PC-3 (cell line): ENCODE measurements at regions not wholly inside any gene's neighbourhood (a gene's known extent, or its start where the extent isn't known, plus 50 kb on each side); places are given as distances from the start of the nearest gene placed in this dataset.

Experiments
- EZH2 ChIP-seq: fragments of 300-600 bp; sonication (generic); IDR thresholded peaks from one replicate; pipeline ENCODE4 v1.6.1; 2017; ENCODE audit warnings: antibody characterized with exemption, mild to moderate bottlenecking, low read length; ENCODE audit not compliant: unreplicated experiment
- TF ChIP-seq, protein P1 (sequence below): fragments of 300-600 bp; sonication (generic); conservative IDR thresholded peaks from 2 replicates; pipeline ENCODE4 v1.5.1; 2017; ENCODE audit warnings: antibody characterized with exemption, low read depth, mild to moderate bottlenecking, low read length

DNA sequence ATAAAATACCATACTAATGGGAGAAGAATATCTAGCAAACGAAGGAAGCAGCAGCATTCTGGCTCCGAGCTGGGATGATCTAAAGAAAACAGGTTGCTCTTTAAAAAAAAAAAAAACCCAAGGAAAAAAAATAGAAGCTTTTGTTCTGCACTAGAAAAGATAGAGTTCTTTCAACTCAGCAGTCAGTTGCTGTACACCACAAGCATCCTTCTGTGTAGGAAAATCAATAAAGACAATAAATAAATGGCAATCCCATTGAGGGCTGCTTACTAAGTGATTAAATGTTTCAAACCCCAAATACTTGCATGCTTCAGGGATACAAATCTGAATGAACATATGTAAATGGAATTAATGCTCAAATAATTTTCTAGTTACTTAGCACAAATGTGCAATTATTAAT lies 207.1 kb downstream of the TEX36 start:
- TF ChIP-seq, protein P1, sequence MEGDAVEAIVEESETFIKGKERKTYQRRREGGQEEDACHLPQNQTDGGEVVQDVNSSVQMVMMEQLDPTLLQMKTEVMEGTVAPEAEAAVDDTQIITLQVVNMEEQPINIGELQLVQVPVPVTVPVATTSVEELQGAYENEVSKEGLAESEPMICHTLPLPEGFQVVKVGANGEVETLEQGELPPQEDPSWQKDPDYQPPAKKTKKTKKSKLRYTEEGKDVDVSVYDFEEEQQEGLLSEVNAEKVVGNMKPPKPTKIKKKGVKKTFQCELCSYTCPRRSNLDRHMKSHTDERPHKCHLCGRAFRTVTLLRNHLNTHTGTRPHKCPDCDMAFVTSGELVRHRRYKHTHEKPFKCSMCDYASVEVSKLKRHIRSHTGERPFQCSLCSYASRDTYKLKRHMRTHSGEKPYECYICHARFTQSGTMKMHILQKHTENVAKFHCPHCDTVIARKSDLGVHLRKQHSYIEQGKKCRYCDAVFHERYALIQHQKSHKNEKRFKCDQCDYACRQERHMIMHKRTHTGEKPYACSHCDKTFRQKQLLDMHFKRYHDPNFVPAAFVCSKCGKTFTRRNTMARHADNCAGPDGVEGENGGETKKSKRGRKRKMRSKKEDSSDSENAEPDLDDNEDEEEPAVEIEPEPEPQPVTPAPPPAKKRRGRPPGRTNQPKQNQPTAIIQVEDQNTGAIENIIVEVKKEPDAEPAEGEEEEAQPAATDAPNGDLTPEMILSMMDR: no peak
- TF ChIP-seq EZH2: no peak
